ENCODE measurements at regions not wholly inside any gene's neighbourhood (a gene's known extent, or its start where the extent isn't known, plus 50 kb on each side); places are given as distances from the start of the nearest gene placed in this dataset.

DNA sequence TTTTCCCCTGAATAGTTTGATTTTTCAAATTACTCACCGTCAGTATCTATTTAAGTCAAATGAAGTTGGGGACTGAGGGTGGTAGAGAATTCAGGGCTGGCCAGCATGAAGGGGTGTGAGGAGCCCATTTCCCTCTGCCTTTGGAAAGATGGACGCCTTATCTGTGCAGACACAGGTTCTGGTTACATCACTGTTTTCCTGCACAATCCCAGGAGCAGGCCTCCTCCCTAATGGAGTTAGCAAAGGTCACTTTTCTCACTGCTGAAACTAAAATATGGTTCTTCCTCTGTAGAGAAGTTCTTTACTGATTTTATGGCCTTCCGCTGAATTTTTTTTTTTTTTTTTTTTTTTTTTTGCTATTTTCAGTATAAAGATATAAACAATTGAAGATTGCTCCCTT lies 69.1 kb downstream of the FOXD1 start:
- no peak overlapping the region for H3K4me3 ChIP-seq
- no peak overlapping the region for H3K27ac ChIP-seq
- H3K4me1 ChIP-seq, result peaks cover 14% of the 10 kb centered on the region
- DNase-seq, result no peak
- H3K27me3 ChIP-seq (ENCODE audit: low read depth), result peaks cover 81% of the 10 kb centered on the region
- intact Hi-C loops (cut with DNase I), result no loop called here
- H3K9me3 ChIP-seq, result peaks cover 6% of the 10 kb centered on the region
- TF ChIP-seq, protein P1, sequence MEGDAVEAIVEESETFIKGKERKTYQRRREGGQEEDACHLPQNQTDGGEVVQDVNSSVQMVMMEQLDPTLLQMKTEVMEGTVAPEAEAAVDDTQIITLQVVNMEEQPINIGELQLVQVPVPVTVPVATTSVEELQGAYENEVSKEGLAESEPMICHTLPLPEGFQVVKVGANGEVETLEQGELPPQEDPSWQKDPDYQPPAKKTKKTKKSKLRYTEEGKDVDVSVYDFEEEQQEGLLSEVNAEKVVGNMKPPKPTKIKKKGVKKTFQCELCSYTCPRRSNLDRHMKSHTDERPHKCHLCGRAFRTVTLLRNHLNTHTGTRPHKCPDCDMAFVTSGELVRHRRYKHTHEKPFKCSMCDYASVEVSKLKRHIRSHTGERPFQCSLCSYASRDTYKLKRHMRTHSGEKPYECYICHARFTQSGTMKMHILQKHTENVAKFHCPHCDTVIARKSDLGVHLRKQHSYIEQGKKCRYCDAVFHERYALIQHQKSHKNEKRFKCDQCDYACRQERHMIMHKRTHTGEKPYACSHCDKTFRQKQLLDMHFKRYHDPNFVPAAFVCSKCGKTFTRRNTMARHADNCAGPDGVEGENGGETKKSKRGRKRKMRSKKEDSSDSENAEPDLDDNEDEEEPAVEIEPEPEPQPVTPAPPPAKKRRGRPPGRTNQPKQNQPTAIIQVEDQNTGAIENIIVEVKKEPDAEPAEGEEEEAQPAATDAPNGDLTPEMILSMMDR (IDR thresholded peaks at IDR 0.05), result no peak
- H3K36me3 ChIP-seq, result no peaks in the 10 kb centered on the region
- no peak for ATAC-seq

GRCh38 chr5:73378765-73379164 lies 69.8 kb downstream of the FOXD1 start:
- TF ChIP-seq, protein P1 (IDR thresholded peaks at IDR 0.05), result no peak
- no peaks in the 10 kb centered on the region for H3K36me3 ChIP-seq
- H3K27me3 ChIP-seq (ENCODE audit: low read depth), result peaks cover 85% of the 10 kb centered on the region
- H3K4me1 ChIP-seq, result peaks cover 14% of the 10 kb centered on the region
- H3K4me3 ChIP-seq, result no peak overlapping the region
- intact Hi-C loops (cut with DNase I), result no loop called here
- H3K9me3 ChIP-seq, result no peaks in the 10 kb centered on the region
- DNase-seq (no peak), ATAC-seq (no peak)
- no peak overlapping the region for H3K27ac ChIP-seq

GRCh38 chr5:73378070-73378469 lies 70.5 kb downstream of the FOXD1 start:
- H3K36me3 ChIP-seq, result no peaks in the 10 kb centered on the region
- H3K9me3 ChIP-seq, result no peaks in the 10 kb centered on the region
- ATAC-seq (no peak), DNase-seq (no peak)
- TF ChIP-seq, protein P1 (IDR thresholded peaks at IDR 0.05), result no peak
- intact Hi-C loops (cut with DNase I), result no loop called here
- H3K4me3 ChIP-seq, result no peak overlapping the region
- peaks cover 14% of the 10 kb centered on the region for H3K4me1 ChIP-seq
- H3K27ac ChIP-seq, result no peak overlapping the region
- peaks cover 85% of the 10 kb centered on the region for H3K27me3 ChIP-seq (ENCODE audit: low read depth)

DNA sequence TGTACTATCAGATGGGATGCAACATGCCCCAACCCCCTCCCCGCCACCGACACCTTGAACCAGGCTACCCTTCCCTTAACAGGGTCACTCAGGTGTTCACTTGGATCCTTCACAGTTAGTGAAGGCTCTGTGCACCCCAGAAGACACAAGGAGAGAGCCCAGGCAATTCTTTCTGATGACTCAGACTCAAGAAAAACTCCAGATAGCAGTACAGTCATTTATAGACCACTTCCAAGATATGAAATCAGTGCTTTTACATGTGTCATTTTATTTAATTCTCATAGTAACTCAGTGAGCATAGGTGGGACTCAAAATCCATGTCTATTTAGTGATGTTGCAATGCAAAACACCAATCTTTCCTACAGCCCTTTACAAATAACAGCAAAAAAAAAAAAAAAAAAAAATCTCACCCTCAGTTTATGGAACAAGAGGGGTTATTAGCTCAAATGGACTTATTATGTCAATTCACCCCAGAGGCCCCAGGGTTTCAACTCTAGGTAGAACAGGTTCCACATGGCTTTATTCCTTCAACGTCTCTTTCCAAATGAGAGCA lies 71.9 kb downstream of the FOXD1 start:
- no peak overlapping the region for H3K4me3 ChIP-seq
- DNase-seq (no peak), ATAC-seq (no peak)
- no peak overlapping the region for H3K27ac ChIP-seq
- no peaks in the 10 kb centered on the region for H3K36me3 ChIP-seq
- intact Hi-C loops (cut with DNase I), result no loop called here
- no peaks in the 10 kb centered on the region for H3K9me3 ChIP-seq
- TF ChIP-seq, protein P1 (IDR thresholded peaks at IDR 0.05), result no peak
- peaks cover 80% of the 10 kb centered on the region for H3K27me3 ChIP-seq (ENCODE audit: low read depth)
- H3K4me1 ChIP-seq, result peaks cover 5% of the 10 kb centered on the region

- TF ChIP-seq, protein P1 (IDR thresholded peaks at IDR 0.05), result no peak
- no peaks in the 10 kb centered on the region for H3K36me3 ChIP-seq
- intact Hi-C loops (cut with DNase I), result no loop called here
- no peaks in the 10 kb centered on the region for H3K4me1 ChIP-seq
- H3K9me3 ChIP-seq, result no peaks in the 10 kb centered on the region
- H3K4me3 ChIP-seq, result no peak overlapping the region
- no peak overlapping the region for H3K27ac ChIP-seq
- no peak for ATAC-seq
- peaks cover 74% of the 10 kb centered on the region for H3K27me3 ChIP-seq (ENCODE audit: low read depth)
- no peak for DNase-seq
These were observed 72.6 kb downstream of the FOXD1 start for GRCh38 chr5:73375949-73376348.

DNA sequence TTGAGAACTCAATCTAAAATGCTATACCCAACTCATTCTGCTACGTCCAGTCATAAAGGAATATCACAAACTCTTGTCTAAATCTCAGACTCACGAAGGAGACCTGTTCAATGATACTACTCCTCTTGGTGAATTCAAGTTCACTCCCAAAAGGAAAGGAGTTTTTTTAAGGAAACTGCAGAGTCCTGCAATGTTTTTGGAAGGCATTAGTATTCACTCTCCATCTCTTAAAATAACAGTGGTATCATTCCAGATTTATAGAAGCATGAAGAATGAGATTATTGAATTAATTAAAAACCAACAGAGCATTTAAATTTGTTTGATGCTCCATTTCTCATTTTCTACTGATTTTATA lies 73.4 kb downstream of the FOXD1 start:
- no peaks in the 10 kb centered on the region for H3K9me3 ChIP-seq
- no peak overlapping the region for H3K27ac ChIP-seq
- intact Hi-C loops (cut with DNase I), result no loop called here
- ATAC-seq (no peak), DNase-seq (no peak)
- H3K4me1 ChIP-seq, result no peaks in the 10 kb centered on the region
- peaks cover 67% of the 10 kb centered on the region for H3K27me3 ChIP-seq (ENCODE audit: low read depth)
- TF ChIP-seq, protein P1 (IDR thresholded peaks at IDR 0.05), result no peak
- no peaks in the 10 kb centered on the region for H3K36me3 ChIP-seq
- H3K4me3 ChIP-seq, result no peak overlapping the region

Data from lower lobe of right lung (tissue), 2 donors.